Liver (tissue), 2 donors: ENCODE measurements at regions not wholly inside any gene's neighbourhood (a gene's known extent, or its start where the extent isn't known, plus 50 kb on each side); places are given as distances from the start of the nearest gene placed in this dataset.

Source experiments
- RAD21 ChIP-seq, 2 donors: IDR thresholded peaks; 2 replicates each; pipeline ENCODE4 v1.6.1; 2016; ENCODE audit warnings: antibody characterized with exemption in 2 of 2, mild to moderate bottlenecking in 2 of 2
- TF ChIP-seq, protein P1 (sequence below): IDR thresholded peaks from 2 replicates; pipeline ENCODE4 v1.6.1; 2016; ENCODE audit warnings: antibody characterized with exemption, mild to moderate bottlenecking
- donor health status: healthy.

DNA sequence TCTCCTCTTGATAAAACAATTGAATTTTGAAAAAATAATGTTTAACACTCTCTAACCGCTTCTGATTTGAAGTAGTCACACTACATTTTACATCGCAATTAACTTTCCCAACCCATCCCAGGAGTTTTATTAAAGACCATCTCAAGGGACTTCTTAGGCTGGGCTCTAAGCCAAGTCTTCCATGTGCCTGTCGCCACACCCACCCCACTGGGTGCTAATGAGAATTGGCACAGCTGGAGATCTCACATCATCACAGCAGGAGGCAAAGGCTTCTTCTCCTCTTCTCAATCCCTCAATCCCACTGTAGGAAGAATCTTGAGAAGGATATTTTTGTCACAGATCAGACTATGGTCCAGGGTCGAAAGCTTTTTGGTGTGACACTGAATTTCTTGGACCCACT lies 328.9 kb downstream of the NUF2 start:
- TF ChIP-seq, protein P1, sequence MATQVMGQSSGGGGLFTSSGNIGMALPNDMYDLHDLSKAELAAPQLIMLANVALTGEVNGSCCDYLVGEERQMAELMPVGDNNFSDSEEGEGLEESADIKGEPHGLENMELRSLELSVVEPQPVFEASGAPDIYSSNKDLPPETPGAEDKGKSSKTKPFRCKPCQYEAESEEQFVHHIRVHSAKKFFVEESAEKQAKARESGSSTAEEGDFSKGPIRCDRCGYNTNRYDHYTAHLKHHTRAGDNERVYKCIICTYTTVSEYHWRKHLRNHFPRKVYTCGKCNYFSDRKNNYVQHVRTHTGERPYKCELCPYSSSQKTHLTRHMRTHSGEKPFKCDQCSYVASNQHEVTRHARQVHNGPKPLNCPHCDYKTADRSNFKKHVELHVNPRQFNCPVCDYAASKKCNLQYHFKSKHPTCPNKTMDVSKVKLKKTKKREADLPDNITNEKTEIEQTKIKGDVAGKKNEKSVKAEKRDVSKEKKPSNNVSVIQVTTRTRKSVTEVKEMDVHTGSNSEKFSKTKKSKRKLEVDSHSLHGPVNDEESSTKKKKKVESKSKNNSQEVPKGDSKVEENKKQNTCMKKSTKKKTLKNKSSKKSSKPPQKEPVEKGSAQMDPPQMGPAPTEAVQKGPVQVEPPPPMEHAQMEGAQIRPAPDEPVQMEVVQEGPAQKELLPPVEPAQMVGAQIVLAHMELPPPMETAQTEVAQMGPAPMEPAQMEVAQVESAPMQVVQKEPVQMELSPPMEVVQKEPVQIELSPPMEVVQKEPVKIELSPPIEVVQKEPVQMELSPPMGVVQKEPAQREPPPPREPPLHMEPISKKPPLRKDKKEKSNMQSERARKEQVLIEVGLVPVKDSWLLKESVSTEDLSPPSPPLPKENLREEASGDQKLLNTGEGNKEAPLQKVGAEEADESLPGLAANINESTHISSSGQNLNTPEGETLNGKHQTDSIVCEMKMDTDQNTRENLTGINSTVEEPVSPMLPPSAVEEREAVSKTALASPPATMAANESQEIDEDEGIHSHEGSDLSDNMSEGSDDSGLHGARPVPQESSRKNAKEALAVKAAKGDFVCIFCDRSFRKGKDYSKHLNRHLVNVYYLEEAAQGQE = no peak
- TF ChIP-seq RAD21 (IDR thresholded peaks at IDR 0.05) = no peak
